BJ (cell line): ENCODE measurements at regions not wholly inside any gene's neighbourhood (a gene's known extent, or its start where the extent isn't known, plus 50 kb on each side); places are given as distances from the start of the nearest gene placed in this dataset.

Experiments
- CTCF ChIA-PET: fragments of 350-600 bp; formaldehyde crosslinking; extraction: SDS; loops from one replicate; lab custom pipeline; 2021; ENCODE audit warnings: antibody characterized with exemption, inconsistent platforms; lab: Yijun Ruan, JAX
- POLR2A ChIA-PET: fragments of 300-600 bp; sonication (Branson Sonifier 250); formaldehyde crosslinking; extraction: SDS; loops from one replicate; lab custom pipeline; 2021; ENCODE audit warnings: antibody characterized with exemption; lab: Charles Lee
- DNase-seq: peaks from one replicate; pipeline ENCODE4 v3.0.0-alpha.2; 2011; ENCODE audit warnings: low read depth
- H3K27me3 ChIP-seq: 2 replicates; pipeline ENCODE4 v1.6.0; 2011; ENCODE audit warnings: low read length; ENCODE audit not compliant: control insufficient read depth, insufficient read depth
- H3K36me3 ChIP-seq: 2 replicates; pipeline ENCODE4 v1.5.1; 2011; ENCODE audit warnings: low read length; ENCODE audit not compliant: control insufficient read depth, insufficient read depth
- H3K4me3 ChIP-seq: 2 replicates; pipeline ENCODE4 v1.5.1; 2011; ENCODE audit warnings: low read depth, mild to moderate bottlenecking, control low read depth, low read length
- CTCF ChIP-seq: IDR thresholded peaks from 2 replicates; pipeline ENCODE4 v1.5.1; 2011; ENCODE audit warnings: low read depth, mild to moderate bottlenecking, control low read depth, inconsistent platforms, low read length, moderate library complexity; ENCODE audit not compliant: insufficient read depth

DNA sequence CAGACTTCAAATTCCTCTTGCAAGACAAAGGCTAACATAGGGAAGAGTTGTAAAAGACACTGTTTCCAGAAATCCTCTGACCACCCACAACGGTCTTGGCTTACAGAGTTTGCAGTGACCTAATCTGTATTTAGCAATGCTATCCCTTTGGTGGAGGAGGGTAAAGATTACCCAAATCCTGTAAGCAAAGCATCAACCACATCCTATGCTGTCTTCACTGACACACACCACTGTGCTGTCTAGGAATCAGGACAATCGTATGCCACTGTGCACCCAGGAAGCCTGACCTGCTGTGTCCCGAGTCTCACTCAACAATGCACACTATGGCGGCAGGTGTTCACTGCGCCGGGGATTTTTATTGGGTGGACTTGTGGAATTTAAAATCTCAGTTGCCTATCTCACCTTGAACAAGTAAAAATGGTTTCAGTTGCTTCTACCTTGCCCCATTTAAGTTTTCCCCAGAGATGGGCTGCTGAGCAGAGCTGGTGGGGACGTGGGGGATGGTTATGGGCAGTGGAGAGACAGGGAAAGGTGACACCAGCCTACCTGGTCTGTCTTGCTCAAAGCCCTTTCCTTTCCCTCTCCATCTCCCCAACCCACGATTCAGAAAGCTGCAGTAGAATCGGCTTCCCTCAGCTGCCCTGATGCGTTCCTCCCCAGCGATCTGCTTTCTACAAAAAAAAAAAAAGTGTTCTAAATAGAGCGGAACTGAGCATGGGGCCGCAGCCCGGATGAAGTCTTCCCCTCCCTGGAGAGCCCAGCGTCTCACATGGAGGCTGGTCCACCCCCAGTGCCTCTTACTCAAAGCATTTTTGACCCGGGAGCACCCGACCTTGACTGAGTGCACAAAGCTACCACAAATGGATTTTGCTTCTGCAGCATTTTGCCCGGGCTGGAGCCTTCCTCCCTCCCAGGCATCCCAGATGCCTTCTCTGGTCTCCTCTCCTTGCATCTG is 271.5 kb downstream of the SOX9 start:
- ChIA-PET POLR2A (no interaction called here), CTCF (interaction anchor here (0.5 kb wide), 1 partner anchor 121 kb away, joined by 3 read pairs; no protein-coding TSS in a partner anchor)
- H3K27me3 ChIP-seq = no peaks in the 10 kb centered on the region
- DNase-seq = no peak
- no peak overlapping the region for H3K4me3 ChIP-seq
- no peaks in the 10 kb centered on the region for H3K36me3 ChIP-seq
- TF ChIP-seq CTCF = no peak

DNA sequence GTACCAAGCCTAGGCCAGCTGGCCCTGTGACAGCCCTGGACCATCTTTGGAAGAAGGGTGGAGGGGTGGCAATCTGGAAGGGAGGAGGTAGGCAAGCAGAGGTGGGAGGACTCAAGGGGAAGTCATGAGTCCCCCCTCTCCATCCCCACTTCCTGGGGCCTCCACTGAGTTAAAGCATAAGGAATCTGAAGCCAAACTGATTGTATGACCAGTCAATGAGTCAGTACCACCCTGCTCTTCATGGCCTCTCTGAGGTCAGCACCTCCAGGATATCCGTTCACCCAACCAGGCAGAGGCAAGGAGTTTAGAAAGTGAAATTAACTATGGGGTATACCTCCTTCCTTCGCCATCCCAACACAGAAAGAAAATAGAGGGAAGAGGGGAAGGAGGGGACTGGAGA is 272.7 kb downstream of the SOX9 start:
- TF ChIP-seq CTCF = no peak
- Histone ChIP-seq H3K27me3 (no peaks in the 10 kb centered on the region), H3K4me3 (no peak overlapping the region), H3K36me3 (no peaks in the 10 kb centered on the region)
- POLR2A ChIA-PET = no interaction called here
- DNase-seq = no peak
- CTCF ChIA-PET = interaction anchor here (1.1 kb wide), 1 partner anchor 11 kb away, joined by 3 read pairs; no protein-coding TSS in a partner anchor

DNA sequence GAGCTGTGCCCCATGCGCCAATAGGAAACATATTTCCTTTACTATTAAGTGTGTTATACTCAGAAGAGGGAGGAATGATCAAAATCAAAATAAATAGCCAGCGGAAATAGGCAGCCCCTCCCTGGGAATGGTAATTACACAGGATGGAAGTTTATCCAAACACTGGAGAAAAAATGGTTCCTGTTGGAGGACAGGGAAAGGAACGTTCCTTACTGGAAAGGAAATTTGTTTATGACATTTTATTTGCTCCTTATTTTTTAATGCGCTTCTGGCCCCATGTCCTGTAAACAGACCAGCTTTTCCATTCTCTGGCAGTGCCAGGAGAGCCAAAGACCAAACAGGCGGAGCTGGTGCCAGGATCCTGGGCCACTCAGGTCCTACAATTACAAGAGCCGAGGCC is 273.7 kb downstream of the SOX9 start:
- POLR2A ChIA-PET = no interaction called here

DNA sequence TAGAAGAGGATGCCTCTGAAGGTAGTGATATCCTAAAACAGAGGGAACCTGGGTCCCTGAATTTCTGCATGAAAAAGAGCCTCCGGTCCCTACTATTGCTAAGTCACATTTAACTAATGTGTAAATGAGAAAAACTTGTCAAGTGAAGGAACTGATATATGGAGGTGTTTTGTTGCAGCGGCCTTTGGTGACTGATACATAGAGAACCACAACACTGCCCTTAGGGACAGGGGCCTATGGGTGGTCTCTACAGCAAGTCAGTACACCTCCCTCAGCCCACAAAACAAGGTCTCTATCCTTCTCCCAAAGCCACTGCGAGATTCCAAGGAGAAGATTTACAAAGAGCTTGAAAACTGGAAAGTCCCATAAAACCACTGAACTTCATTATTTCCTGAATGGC is 275.3 kb downstream of the SOX9 start:
- no peak for DNase-seq
- TF ChIP-seq CTCF = no peak
- Histone ChIP-seq H3K27me3 (no peaks in the 10 kb centered on the region), H3K36me3 (no peaks in the 10 kb centered on the region; the same call in 1 of the 2 replicates), H3K4me3 (no peak overlapping the region)
- CTCF ChIA-PET = interaction anchor here (0.9 kb wide), 1 partner anchor 9 kb away, joined by 4 read pairs; no protein-coding TSS in a partner anchor
- POLR2A ChIA-PET = no interaction called here

More for the DNA sequence above, 273.7 kb downstream of the SOX9 start:
- H3K36me3 ChIP-seq = no peaks in the 10 kb centered on the region; the same call in 1 of the 2 replicates
- no peak for TF ChIP-seq CTCF
- CTCF ChIA-PET = interaction anchor here (1.1 kb wide), 1 partner anchor 10 kb away, joined by 3 read pairs; no protein-coding TSS in a partner anchor
- no peaks in the 10 kb centered on the region for H3K27me3 ChIP-seq
- H3K4me3 ChIP-seq = no peak overlapping the region
- no peak for DNase-seq

- Histone ChIP-seq H3K36me3 (no peaks in the 10 kb centered on the region; the same call in 1 of the 2 replicates), H3K27me3 (no peaks in the 10 kb centered on the region), H3K4me3 (no peak overlapping the region)
- ChIA-PET CTCF (no interaction called here), POLR2A (no interaction called here)
- TF ChIP-seq CTCF = no peak
- DNase-seq = no peak
Observed at GRCh38 chr17:72397223-72397667, 276.4 kb downstream of the SOX9 start.
